GM19328 (cell line): ENCODE measurements at regions not wholly inside any gene's neighbourhood (a gene's known extent, or its start where the extent isn't known, plus 50 kb on each side); places are given as distances from the start of the nearest gene placed in this dataset.

Experiments
- ATAC-seq: cut with Tn5 transposase; IDR thresholded peaks from one replicate; pipeline ENCODE4 v1.9.1; 2021; ENCODE audit warnings: mild to moderate bottlenecking, moderate library complexity; ENCODE audit not compliant: unreplicated experiment

DNA sequence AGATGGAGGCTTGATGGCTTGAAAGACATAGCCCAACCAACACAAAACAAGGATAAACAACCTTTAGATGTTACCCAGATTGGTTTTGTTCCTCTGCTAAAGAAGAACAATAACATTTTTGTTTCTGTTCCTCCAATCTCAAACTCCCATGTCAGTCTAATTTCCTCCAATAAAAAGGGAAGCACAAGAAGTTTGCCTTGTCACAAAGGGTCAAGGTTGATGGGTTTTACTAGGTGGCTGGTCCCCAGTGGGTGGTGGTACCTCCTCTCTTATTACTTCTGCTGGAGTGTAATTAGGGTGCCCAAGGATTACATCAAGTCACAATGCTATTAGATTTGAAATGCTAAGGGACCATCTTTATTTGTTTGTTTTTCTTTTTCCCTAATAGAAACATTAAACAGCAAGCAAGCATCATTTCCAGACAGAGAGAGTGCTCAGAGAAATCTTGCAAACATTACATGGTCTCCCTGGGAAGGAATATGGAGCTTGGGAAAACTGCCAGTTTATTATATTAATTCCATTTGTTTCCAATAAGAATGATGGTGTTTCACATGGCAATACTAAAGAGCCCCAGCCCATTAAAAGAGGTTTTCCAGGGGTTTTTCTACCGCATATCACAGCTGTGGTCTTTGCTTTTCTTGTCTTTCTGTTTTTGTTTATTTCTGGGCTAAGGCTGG, 78.3 kb upstream of the AOAH start:
- ATAC-seq = no peak

DNA sequence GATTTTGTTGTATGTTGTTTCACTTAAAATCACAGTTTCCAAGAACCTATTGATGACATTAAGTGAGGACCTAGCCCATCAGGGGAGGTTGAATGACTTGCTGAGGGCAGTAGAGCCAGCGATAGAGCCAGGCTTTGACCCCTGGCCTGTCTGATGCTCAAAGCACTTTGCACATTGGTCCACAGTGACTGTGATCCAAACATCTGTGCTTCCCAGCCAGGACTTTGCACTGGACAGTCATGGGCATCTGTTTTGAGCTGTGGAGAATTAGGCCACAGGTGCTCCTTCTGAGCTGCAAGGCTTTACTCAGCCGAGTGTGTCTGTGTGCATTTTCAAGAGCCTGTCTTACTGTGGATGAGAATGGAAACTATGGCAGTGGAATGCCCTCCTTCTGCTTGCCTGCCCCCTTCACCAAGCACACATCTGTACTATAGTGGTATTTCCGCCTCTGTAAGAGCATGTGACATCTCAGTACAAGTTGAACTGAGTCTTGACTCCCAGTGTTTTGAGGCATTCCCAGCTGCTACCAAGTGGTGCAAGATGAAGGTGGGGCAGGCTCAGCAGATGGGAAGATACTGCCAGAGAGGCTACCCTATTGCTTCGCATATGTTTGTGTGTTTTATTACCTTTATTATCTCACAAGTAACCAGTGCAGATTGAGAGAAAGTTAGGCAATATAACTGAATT, 72.7 kb upstream of the AOAH start:
- no peak for ATAC-seq

DNA sequence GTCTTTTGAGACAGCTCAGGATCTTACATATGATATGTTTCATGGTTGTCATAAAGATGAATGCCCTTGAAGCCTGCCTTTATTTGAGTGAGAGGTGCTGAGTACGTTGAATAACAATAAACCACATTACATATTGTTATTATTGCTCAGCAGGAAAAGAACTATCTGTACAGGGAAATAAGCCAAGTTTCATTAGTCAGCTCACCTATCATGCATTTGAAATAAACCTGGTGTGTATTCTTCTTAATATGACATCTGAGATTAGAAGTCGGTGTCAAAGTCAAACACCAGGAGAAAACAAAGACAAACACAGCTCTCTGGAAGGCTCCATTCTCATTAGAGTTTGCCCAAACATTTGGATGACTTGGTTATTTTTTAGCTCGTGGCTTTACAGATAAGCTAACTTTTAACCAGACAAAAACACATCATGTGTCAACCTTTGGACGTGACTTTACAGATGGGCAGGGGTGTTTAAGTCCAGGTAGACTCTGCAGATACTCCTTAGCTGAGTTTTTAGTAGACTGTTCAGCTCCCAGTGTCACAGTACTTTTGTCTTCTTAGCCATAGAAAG, 71.2 kb upstream of the AOAH start:
- ATAC-seq = no peak

DNA sequence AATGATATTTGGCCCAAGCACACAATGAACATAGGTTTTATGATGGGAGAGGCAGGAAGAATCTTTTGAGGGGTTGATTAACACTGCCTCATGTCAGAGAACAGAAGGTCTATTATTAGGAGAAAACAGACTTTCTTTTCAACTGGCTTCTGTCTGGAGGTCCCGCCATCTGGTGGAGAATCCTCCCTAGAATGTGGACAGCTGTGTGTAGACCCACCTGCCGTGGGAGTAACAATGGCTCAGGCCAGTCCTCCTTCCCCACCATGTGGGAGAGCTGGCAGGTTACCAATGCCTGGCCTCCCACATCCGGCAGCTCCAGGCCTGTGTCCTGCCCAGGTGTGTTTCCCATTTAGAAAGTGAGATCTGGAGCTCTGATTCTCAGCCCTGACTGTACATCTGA, 70.4 kb upstream of the AOAH start:
- no peak for ATAC-seq

DNA sequence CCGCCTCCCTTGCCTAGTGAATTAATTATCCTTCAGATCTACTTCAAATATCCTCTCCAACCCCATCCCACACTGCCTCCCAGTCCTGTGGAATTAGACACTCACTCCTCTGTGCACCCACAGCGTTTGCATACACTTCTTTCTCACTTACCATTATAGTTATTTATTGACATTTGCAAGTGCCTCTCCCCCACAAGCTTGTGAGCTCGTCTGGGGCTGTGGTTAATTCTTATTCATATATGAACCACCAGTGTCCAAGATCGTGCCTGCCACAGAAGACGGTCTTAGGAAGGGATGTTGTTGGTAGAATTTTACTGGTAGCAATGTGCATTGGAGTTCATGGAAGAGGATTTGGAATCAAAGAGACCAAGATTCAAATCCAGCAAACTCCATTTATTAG, 68.1 kb upstream of the AOAH start:
- ATAC-seq = no peak

DNA sequence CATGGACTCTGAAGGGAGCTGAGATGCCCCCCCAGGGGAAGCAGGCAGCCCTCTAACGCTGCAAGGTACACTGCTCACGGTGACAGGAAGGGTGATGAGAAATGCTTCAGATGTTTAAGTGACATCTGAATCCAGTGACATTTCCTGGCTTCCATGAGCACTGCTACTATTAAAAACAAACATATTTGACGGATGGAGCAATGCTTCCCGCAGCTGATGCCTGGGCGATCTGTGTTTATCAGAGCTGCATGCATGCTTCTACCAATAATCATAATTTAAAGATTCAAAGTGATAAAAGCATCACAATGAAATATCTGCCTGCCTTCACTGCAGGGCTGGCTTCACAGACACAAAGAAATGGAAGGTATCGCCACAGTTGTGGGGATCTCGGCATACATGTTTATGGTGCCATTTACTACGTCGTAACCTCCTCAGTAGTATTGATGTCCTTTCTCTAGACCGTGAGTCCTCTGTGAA, 66.1 kb upstream of the AOAH start:
- ATAC-seq = no peak

DNA sequence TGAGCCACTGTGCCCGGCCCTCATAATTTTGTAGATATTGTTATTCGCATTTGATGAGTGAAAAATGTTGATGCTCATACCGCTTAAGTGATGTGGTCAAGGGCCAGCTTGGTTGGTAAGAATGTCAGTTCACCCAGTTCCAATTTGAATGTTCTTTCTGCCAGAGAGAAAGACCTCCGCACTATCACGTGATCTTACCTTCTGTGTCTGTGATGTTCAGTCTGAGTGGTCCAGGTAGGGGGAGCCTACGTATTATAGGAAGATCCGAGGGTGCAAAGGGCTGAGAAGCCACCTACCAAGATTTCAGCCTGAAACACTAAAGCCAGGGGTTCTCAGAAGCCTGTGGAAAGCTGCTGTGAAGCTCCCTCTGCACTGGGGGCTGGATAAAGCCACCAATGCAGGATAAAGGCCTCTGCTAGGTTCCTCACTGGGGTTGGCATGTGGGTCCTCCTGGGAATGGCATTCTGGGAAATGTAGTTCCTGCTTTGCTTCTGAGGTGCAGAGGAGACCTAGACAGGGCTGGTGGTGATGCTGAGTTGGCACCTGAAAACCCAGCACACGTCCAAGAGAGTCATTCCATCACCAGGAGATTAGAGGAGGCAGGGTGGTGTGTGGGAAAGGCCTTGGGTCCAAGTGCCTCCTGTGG, 64.7 kb upstream of the AOAH start:
- ATAC-seq = no peak

DNA sequence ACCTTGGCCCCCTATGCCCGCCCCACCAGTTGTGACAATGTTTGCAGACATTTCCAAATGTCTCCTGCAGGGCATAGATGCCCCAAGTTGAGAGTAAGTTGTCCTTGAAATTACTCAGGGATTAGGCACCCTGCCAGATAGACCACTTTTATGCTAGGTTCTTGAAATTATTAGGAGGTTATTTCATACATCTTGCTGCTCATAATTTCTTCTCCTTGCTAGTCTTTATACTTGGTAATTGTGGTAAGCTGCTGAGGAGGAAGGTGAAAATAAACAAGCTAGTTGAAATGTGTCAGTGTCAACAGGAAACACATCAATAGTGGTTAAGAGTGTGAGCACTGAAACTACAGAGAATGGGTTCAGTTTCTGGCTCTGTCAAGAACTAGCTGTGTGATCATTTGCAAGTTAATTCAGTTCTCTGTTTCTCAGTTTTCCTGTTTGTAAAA, 63.7 kb upstream of the AOAH start:
- no peak for ATAC-seq

DNA sequence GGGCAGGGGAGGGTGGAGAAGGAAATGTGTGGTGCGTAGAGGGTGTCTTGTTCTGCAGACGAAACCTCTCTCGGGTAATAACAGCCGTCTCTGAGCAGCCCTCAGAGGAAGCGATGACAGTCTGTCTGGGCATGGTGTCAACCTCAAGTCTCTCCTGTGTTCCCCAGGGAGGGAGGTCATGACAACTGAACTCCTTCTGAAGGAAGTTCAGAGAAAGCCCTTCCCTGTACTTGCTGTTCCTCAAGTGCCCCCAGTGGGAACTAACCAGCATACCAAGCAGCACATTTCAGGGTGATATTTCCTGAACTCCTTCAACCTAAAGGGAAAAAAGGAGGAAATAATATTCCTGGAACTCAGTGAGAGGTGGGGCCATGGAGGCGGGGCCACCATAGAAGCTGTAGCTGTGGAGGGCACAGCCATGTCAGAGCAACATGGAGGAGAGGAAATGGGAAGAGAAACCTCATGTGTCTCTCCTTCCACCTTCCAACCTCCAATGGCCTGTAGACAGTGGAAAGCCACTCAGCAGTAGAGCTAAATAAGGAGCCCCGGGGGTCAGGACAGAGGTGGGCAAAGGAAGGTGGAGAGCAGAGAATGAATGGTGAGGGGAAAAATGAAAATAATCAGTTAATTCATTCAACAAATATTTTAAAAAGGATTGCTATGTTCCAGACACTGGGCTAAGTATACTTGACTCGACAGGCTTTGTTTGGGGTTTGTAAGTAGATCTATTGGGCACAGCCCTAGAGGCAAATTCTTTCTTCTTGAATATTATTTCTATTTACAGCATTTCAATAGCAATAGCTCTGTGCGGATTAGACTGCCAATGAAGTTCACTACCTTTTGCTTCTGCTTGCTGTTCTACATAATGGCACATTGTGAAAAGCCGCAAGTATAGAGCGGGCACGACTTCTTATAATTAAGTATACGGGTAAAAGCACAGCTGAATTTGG, 61.0 kb upstream of the AOAH start:
- peak; percentile 97 for ATAC-seq

DNA sequence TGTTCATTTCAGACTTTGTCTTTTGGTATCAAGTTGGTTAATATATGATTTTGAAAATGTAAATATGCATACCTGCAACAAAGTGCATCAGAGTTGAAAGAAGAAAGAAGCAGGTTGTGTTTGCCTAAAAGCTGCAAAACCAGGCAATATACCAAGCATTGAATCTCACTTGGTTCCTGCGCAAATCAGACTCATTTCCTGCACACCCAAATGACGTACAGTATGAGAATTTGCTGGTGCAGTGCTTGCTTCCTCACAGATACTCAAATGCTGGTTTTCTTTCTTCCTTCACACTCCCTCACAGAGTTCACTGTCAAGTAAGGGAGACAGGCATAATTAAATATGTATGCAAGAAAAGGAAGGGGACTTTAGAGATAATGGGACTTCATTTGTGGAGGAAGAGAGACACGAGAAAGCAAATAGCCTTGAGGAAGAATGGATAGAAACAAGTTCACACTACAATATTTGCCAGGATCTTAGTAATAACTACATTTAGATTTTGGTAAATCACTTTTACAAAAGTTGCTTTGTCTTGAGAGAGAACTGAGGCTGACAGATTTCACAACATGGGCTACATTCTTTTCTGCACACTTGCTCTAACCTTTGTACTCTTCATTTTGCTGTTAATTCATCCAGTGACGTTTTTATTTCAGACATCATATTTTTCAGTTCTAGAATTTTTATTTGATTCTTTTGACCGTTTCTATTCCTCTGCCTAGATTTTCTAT, 56.9 kb upstream of the AOAH start:
- ATAC-seq = no peak

DNA sequence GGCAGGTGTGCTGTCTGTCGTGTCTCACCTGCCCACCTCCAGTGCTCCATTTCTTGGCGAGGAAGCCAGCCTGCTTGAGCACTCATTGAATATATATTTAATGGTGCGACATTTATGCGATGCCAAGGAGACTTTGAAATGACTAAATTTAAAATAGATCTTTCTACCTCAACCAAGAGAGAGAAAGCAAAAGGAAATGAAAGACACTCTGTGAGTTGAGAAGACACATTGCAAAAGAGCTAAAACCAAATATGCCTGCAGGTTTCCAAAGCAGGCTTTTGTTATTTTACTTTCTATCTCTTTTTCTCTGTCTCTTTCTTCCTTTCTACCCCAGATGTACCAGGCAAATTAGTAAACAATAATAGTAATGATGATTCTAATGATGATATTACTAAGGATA, 53.6 kb upstream of the AOAH start:
- no peak for ATAC-seq

DNA sequence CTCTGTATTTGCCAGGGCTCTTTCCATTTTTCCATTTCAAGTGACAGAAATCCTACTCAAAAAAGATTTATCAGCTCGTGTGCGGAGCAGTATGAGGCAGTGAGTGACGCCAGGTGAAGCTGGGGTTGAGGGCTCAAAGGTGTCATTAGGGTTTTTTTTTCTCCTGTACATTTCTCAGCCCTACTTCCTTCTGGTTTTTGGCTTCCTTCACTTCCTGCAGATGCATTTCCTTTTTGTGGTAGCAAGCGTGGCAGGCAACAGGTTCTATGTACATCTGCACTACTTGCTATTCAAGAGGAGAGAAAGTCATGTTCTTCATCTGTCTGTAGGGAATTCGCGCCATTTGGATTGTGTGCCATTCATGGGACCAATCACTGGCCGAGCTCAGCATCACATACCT, 52.8 kb upstream of the AOAH start:
- ATAC-seq = no peak

DNA sequence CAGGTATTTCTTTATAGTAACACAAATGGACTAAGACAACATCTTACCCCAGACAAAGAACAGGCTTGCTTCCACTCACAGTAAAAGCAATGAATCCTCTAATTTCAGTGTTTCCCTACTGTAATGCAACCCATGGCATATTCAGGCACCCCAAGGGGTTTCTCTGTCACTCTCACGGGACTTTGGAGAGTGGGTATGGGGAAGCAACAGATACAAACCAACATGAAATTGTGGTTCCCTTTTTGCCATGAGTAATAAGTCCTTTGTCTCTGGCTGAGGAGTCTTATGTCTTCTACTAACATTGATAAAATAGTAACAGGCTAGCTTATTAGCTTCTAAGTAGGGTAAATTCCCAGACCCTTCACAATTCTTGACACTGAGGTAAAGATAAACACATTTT, 51.4 kb upstream of the AOAH start:
- no peak for ATAC-seq

DNA sequence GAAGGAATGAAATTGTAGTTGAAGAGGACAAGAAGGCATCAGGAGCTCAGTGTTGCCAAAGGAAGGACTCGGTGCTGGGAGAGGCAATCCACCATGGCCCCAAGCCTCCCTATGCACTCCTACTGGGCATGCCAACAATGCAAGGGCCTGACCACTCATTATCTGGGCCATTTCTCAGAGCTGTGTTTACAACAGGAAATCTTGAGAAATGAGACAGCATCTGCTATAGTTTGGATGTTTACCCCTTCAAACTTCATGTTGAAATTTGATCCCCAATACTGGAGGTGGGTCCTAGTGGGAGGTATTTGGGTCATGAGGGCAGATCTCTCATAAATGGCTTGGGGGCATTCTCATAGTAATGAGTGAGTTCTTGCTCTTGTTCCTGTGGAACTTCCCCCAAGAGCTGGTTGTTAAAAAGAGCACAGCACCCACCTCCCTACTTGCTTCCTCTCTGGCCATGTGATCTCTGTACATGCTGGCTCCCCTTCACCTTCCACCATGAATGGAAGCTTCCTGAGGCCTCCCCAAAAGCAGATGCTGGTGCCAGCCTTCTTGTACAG, 50.8 kb upstream of the AOAH start:
- ATAC-seq = no peak
